IMR-90 (cell line): ENCODE measurements at regions not wholly inside any gene's neighbourhood (a gene's known extent, or its start where the extent isn't known, plus 50 kb on each side); places are given as distances from the start of the nearest gene placed in this dataset.

Experiments
- ATAC-seq: fragments of 200-7000 bp; cut with Tn5 transposase; 2 replicates; pipeline ENCODE4 v1.9.1; 2020; ENCODE audit warnings: low read depth, mild to moderate bottlenecking, moderate library complexity
- BruUV-seq: library from RNA; stranded (reverse); fragments of 400-500 nt; replicated peaks from 2 replicates; lab custom pipeline; 2021; lab: Mats Ljungman, UMichigan
- CTCF ChIA-PET: fragments of 300-600 bp; formaldehyde crosslinking; extraction: SDS; loops from one replicate; lab custom pipeline; 2021; ENCODE audit warnings: antibody characterized with exemption; lab: Yijun Ruan, JAX
- POLR2A ChIA-PET: fragments of 300-600 bp; sonication (Branson Sonifier 250); formaldehyde crosslinking; loops from one replicate; lab custom pipeline; 2022; ENCODE audit warnings: antibody characterized with exemption; ENCODE audit not compliant: unreplicated experiment; lab: Charles Lee
- DNase-seq: peaks from one replicate; pipeline ENCODE4 v3.0.0; 2013
- H2AFZ ChIP-seq: replicated peaks from 2 replicates; pipeline ENCODE3; 2013; ENCODE audit warnings: low read length, mild to moderate bottlenecking; ENCODE audit not compliant: poor library complexity
- H2AK5ac ChIP-seq: 2 replicates; pipeline ENCODE4 v1.6.1; 2013; ENCODE audit warnings: low read depth, low read length, inconsistent platforms
- H2AK9ac ChIP-seq: replicated peaks from 2 replicates; pipeline ENCODE3; 2013; ENCODE audit warnings: mild to moderate bottlenecking, low read depth, low read length, moderate library complexity; ENCODE audit not compliant: poor library complexity
- H2BK120ac ChIP-seq: 2 replicates; pipeline ENCODE4 v1.6.1; 2013; ENCODE audit warnings: low read depth, low read length, inconsistent platforms
- H2BK15ac ChIP-seq: 3 replicates; pipeline ENCODE4 v1.6.1; 2013; ENCODE audit warnings: low read depth, low read length, inconsistent platforms
- H2BK20ac ChIP-seq: 2 replicates; pipeline ENCODE4 v1.6.1; 2013; ENCODE audit warnings: low read depth, mild to moderate bottlenecking, inconsistent platforms, low read length, moderate library complexity
- H2BK5ac ChIP-seq: 2 replicates; pipeline ENCODE4 v1.6.1; 2013; ENCODE audit warnings: mild to moderate bottlenecking, low read depth, low read length, inconsistent platforms; ENCODE audit not compliant: poor library complexity, severe bottlenecking
- H3K14ac ChIP-seq: replicated peaks from 2 replicates; pipeline ENCODE4 v1.6.1; 2013; ENCODE audit warnings: low read depth, low read length, inconsistent platforms
- H3K18ac ChIP-seq: 2 replicates; pipeline ENCODE4 v1.6.1; 2013; ENCODE audit warnings: low read depth, low read length, control low read depth
- H3K23ac ChIP-seq: 2 replicates; pipeline ENCODE4 v1.6.1; 2013; ENCODE audit warnings: low read depth, low read length, inconsistent platforms
- H3K27ac ChIP-seq: 2 replicates; pipeline ENCODE4 v1.5.1; 2013; ENCODE audit warnings: mild to moderate bottlenecking, control low read depth, low read length; ENCODE audit not compliant: insufficient read depth
- H3K27me3 ChIP-seq: 2 replicates; pipeline ENCODE4 v1.6.1; 2013; ENCODE audit warnings: low read length; ENCODE audit not compliant: control insufficient read depth, insufficient read depth
- H3K36me3 ChIP-seq: 2 replicates; pipeline ENCODE4 v1.6.1; 2013; ENCODE audit warnings: low read length, mixed read lengths; ENCODE audit not compliant: control insufficient read depth, insufficient read depth
- H3K4ac ChIP-seq: 2 replicates; pipeline ENCODE4 v1.6.1; 2013; ENCODE audit warnings: low read depth, low read length, inconsistent platforms
- H3K4me1 ChIP-seq: 2 replicates; pipeline ENCODE4 v1.6.1; 2013; ENCODE audit warnings: low read length, mixed read lengths; ENCODE audit not compliant: control insufficient read depth, insufficient read depth
- H3K4me2 ChIP-seq: 2 replicates; pipeline ENCODE4 v1.6.1; 2013; ENCODE audit warnings: low read depth, mild to moderate bottlenecking, control low read depth, low read length, moderate library complexity
- H3K4me3 ChIP-seq: 2 replicates; pipeline ENCODE4 v1.5.1; 2013; ENCODE audit warnings: low read depth, mild to moderate bottlenecking, control low read depth, low read length, moderate library complexity; ENCODE audit not compliant: insufficient read depth
- H3K56ac ChIP-seq: 2 replicates; pipeline ENCODE4 v1.6.1; 2013; ENCODE audit warnings: low read length, inconsistent platforms; ENCODE audit not compliant: insufficient read depth; ENCODE audit errors: extremely low read depth
- H3K79me1 ChIP-seq, 2 experiments: 2 replicates each; pipeline ENCODE4 v1.6.1; 2013; ENCODE audit warnings: low read length in 2 of 2, inconsistent platforms in 1 of 2, low read depth in 1 of 2
- H3K9ac ChIP-seq: 2 replicates; pipeline ENCODE4 v1.6.1; 2013; ENCODE audit warnings: low read depth, low read length, control low read depth
- H3K9me1 ChIP-seq: 2 replicates; pipeline ENCODE4 v1.6.1; 2013; ENCODE audit warnings: low read length, inconsistent platforms; ENCODE audit not compliant: insufficient read depth
- H3K9me3 ChIP-seq: 2 replicates; pipeline ENCODE4 v1.6.1; 2013; ENCODE audit warnings: low read length; ENCODE audit not compliant: control insufficient read depth, insufficient read depth
- H4K20me1 ChIP-seq: 2 replicates; pipeline ENCODE4 v1.6.1; 2013; ENCODE audit warnings: low read length, inconsistent platforms; ENCODE audit not compliant: insufficient read depth
- H4K5ac ChIP-seq: 2 replicates; pipeline ENCODE4 v1.6.1; 2013; ENCODE audit warnings: mild to moderate bottlenecking, low read depth, low read length, control low read depth
- H4K8ac ChIP-seq, 2 experiments: 2 replicates each; pipeline ENCODE4 v1.6.1; 2013; ENCODE audit warnings: low read depth in 2 of 2, low read length in 2 of 2, control low read depth in 1 of 2, inconsistent platforms in 1 of 2
- H4K91ac ChIP-seq: 2 replicates; pipeline ENCODE4 v1.6.1; 2013; ENCODE audit warnings: low read depth, low read length, inconsistent platforms; ENCODE audit not compliant: insufficient read depth
- ELK1 ChIP-seq: fragments of 150-350 bp; IDR thresholded peaks from 2 replicates; pipeline ENCODE4 v1.6.1; 2016; ENCODE audit warnings: low read depth, mild to moderate bottlenecking, low read length, moderate library complexity, borderline replicate concordance
- USF2 ChIP-seq: fragments of 150-350 bp; IDR thresholded peaks from 2 replicates; pipeline ENCODE4 v1.6.1; 2017; ENCODE audit warnings: mild to moderate bottlenecking, antibody characterized with exemption, low read length, low read depth
- WGBS, 2 experiments: methylation state at CpG; one replicate each; pipeline versions ENCODE4 v1.1.5 to v1.1.7; 2013; ENCODE audit warnings: missing lambda C conversion rate in 2 of 2; ENCODE audit not compliant: insufficient read length in 1 of 2; ENCODE audit errors: extremely low coverage in 2 of 2; 5-methylcytosine and 5-hydroxymethylcytosine counted together
- dilution Hi-C: fragments of 300-500 bp; cut with HindIII; formaldehyde crosslinking; loops from one replicate; pipeline ENCODE4 v1.14.3; 2018; ENCODE audit warnings: low sequenced_read_pairs; ENCODE audit not compliant: unreplicated experiment
- in situ Hi-C: fragments of 300-500 bp; cut with MboI; formaldehyde crosslinking; loops from 3 replicates; pipeline ENCODE4 v1.14.3; 2019; ENCODE audit warnings: low sequenced_read_pairs, inconsistent platforms, mixed read lengths
- intact Hi-C: fragments of 100-400 bp; cut with micrococcal nuclease; formaldehyde crosslinking; loops from 2 replicates; pipeline ENCODE4 v1.10.0; 2022

GRCh38 chr17:17403065-17403464 is 73.7 kb upstream of the MED9 start:
- Histone ChIP-seq H3K23ac (no peak overlapping the region), H3K4me3 (no peak overlapping the region), H4K91ac (no peak overlapping the region), H3K9me3 (no peaks in the 10 kb centered on the region), H4K8ac (no peak overlapping the region), H2AK5ac (no peak overlapping the region), H2BK15ac (no peak overlapping the region), H3K4ac (0 out of 2 replicates have a peak overlapping the region, but pooled peaks have one; percentile 21), H3K27ac (no peak overlapping the region), H3K36me3 (no peaks in the 10 kb centered on the region), H3K27me3 (no peaks in the 10 kb centered on the region), H4K20me1 (no peaks in the 10 kb centered on the region), H3K4me2 (no peak overlapping the region), H2BK5ac (no peak overlapping the region), H2AFZ (peak overlapping the region; percentile 66), H2BK20ac (peak overlapping the region; percentile 46; the same call in 1 of the 2 replicates), H4K5ac (no peak overlapping the region), H2AK9ac (peak overlapping the region; percentile 23), H3K9me1 (peaks cover 9% of the 10 kb centered on the region; the same call in 1 of the 2 replicates), H3K9ac (no peak overlapping the region), H3K14ac (no peak overlapping the region), H3K18ac (no peak overlapping the region), H3K4me1 (peaks cover 11% of the 10 kb centered on the region), H3K56ac (no peak overlapping the region), H3K79me1 (no peaks in the 10 kb centered on the region), H2BK120ac (0 out of 2 replicates have a peak overlapping the region, but pooled peaks have one; percentile 12)
- ChIA-PET CTCF (no interaction called here), POLR2A (no interaction called here)
- TF ChIP-seq ELK1 = no peak
- no peak for TF ChIP-seq USF2
- WGBS, 2 experiments = no CpG with 5 or more reads among the region's 6 CpGs
- DNase-seq = peak; percentile 33
- no TSS peak for BruUV-seq
- peak; percentile 28 for ATAC-seq
- in situ Hi-C loops (loop anchor here (5.0 kb wide), 1 partner anchor 49 kb away; no protein-coding TSS in a partner anchor), dilution Hi-C loops (no loop called here), intact Hi-C loops (no loop called here)
